Panc1 (cell line): ENCODE measurements at regions not wholly inside any gene's neighbourhood (a gene's known extent, or its start where the extent isn't known, plus 50 kb on each side); places are given as distances from the start of the nearest gene placed in this dataset.

ENCODE experiments used
- ATAC-seq: fragments of 200-7000 bp; cut with Tn5 transposase; 2 replicates; pipeline ENCODE4 v1.9.1; 2020; ENCODE audit warnings: mild to moderate bottlenecking, moderate library complexity
- BruUV-seq: library from RNA; stranded (reverse); fragments of 400-500 nt; replicated peaks from 2 replicates; lab custom pipeline; 2021; lab: Mats Ljungman, UMichigan
- CTCF ChIA-PET: fragments of 300-600 bp; sonication (Branson Sonifier 250); formaldehyde crosslinking; loops from one replicate; lab custom pipeline; 2022; ENCODE audit warnings: antibody characterized with exemption; lab: Charles Lee
- POLR2A ChIA-PET: fragments of 300-600 bp; sonication (Branson Sonifier 250); formaldehyde crosslinking; loops from one replicate; lab custom pipeline; 2022; ENCODE audit warnings: antibody characterized with exemption; lab: Charles Lee
- DNase-seq: peaks from one replicate; pipeline ENCODE4 v3.0.0-alpha.2; 2010; ENCODE audit warnings: low read depth, low spot score
- H3K27ac ChIP-seq: 2 replicates; pipeline ENCODE4 v1.5.1; 2011; ENCODE audit warnings: mild to moderate bottlenecking, low read length, inconsistent platforms
- H3K27me3 ChIP-seq: fragments of 200-500 bp; sonication (Bioruptor generic); 2 replicates; pipeline ENCODE4 v1.6.0; 2014; ENCODE audit warnings: low read length, inconsistent platforms; ENCODE audit not compliant: control insufficient read depth, insufficient read depth
- H3K36me3 ChIP-seq: fragments of 200-500 bp; sonication (Bioruptor generic); 2 replicates; pipeline ENCODE4 v1.5.1; 2014; ENCODE audit warnings: inconsistent platforms, mild to moderate bottlenecking, low read length, moderate library complexity; ENCODE audit not compliant: control insufficient read depth, insufficient read depth
- H3K4me1 ChIP-seq: 2 replicates; pipeline ENCODE4 v1.5.1; 2011; ENCODE audit warnings: inconsistent platforms, mild to moderate bottlenecking, low read length, moderate library complexity; ENCODE audit not compliant: control insufficient read depth, insufficient read depth
- H3K4me3 ChIP-seq, 2 experiments: 2 replicates each; pipeline ENCODE4 v1.5.1; 2011 to 2012; ENCODE audit warnings: low read depth in 2 of 2, low read length in 2 of 2, mild to moderate bottlenecking in 2 of 2, inconsistent platforms in 1 of 2, moderate library complexity in 1 of 2
- H3K9me3 ChIP-seq: fragments of 200-500 bp; sonication (Bioruptor generic); 2 replicates; pipeline ENCODE4 v1.5.1; 2014; ENCODE audit warnings: low read depth, mild to moderate bottlenecking, inconsistent platforms, low read length, moderate library complexity; ENCODE audit not compliant: control insufficient read depth, insufficient read depth
- POLR2AphosphoS5 ChIP-seq: IDR thresholded peaks from 2 replicates; pipeline ENCODE4 v1.6.1; 2012; ENCODE audit warnings: mild to moderate bottlenecking, low read depth, low read length, moderate library complexity
- SIN3A ChIP-seq: IDR thresholded peaks from 2 replicates; pipeline ENCODE4 v1.6.1; 2012; ENCODE audit warnings: low read depth, mild to moderate bottlenecking, low read length, moderate library complexity, borderline replicate concordance; ENCODE audit not compliant: insufficient read depth
- TCF7L2 ChIP-seq: IDR thresholded peaks from 2 replicates; pipeline ENCODE4 v1.6.1; 2011; ENCODE audit warnings: mild to moderate bottlenecking, low read depth, low read length, inconsistent platforms
- in situ Hi-C: cut with HindIII; loops from 2 replicates; pipeline ENCODE4 v1.10.0; 2016; ENCODE audit warnings: low sequenced_read_pairs, low pct_unique_long_range_greater_than_20kb
- intact Hi-C: fragments of 100-400 bp; cut with micrococcal nuclease; formaldehyde crosslinking; loops from one replicate; pipeline ENCODE4 v1.10.0; 2022; ENCODE audit not compliant: unreplicated experiment
- TF ChIP-seq, protein P1 (sequence below), 2 experiments: IDR thresholded peaks; 2 replicates each; pipeline ENCODE4 v1.6.1; 2011 to 2012; ENCODE audit warnings: low read depth in 2 of 2, control low read depth in 1 of 2, low read length in 1 of 2, mild to moderate bottlenecking in 1 of 2, moderate library complexity in 1 of 2; ENCODE audit not compliant: insufficient read depth in 1 of 2
- TF ChIP-seq, protein P2 (sequence below): fragments of 450-650 bp; IDR thresholded peaks from 2 replicates; pipeline ENCODE4 v1.5.1; 2017; ENCODE audit warnings: mild to moderate bottlenecking

DNA sequence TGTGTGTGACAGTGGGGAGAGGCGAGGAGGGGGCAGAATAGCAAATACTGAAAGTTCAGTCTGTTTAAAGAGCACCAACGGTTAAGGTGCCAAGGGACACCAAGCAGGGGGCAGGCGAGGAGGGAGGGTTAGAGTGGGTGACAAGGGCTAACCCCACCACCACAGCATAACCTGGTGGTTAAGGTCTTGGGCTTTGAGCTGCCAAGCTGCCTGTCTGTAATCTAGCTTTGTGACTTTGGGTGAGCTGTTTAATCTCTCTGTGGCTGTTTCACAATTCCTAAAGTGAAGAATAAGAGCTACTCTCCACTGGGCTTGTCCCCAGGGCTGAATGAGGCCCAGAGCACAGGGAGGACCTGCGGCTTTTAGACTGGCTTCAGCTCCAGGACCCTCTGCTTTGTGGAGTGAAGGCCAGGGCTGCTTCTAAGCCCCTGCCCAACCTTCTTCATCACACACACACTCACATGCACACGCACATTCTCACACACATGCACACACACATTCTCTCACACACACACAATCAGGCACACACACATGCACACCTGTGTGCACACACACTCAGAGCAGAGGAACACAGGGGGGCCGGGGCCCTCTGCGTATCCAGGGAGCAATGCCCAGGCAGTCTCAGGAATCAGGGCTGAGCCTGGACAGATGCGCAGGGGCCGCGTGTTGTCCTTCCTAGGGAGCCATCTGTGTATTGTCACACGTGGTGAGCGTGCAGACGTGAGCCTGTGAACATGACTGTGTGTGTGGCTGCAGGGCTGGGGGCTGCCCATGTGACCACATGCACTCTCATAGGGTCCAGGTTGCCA, 101.6 kb upstream of the TARDBP start:
- Histone ChIP-seq H3K27ac (no peak overlapping the region), H3K36me3 (no peaks in the 10 kb centered on the region), H3K4me1 (peaks cover 5% of the 10 kb centered on the region; the same call in 1 of the 2 replicates), H3K4me3 (no peak overlapping the region), H3K9me3 (no peaks in the 10 kb centered on the region), H3K27me3 (no peaks in the 10 kb centered on the region)
- no peak for DNase-seq
- intact Hi-C loops (no loop called here), in situ Hi-C loops (no loop called here)
- BruUV-seq, result no TSS peak
- ChIA-PET POLR2A (interaction anchor here (0.7 kb wide), 1 partner anchor 103 kb away, joined by 3 read pairs; no protein-coding TSS in a partner anchor), CTCF (no interaction called here)
- TF ChIP-seq POLR2AphosphoS5 (no peak), SIN3A (no peak), TCF7L2 (no peak)
- TF ChIP-seq, protein P1, sequence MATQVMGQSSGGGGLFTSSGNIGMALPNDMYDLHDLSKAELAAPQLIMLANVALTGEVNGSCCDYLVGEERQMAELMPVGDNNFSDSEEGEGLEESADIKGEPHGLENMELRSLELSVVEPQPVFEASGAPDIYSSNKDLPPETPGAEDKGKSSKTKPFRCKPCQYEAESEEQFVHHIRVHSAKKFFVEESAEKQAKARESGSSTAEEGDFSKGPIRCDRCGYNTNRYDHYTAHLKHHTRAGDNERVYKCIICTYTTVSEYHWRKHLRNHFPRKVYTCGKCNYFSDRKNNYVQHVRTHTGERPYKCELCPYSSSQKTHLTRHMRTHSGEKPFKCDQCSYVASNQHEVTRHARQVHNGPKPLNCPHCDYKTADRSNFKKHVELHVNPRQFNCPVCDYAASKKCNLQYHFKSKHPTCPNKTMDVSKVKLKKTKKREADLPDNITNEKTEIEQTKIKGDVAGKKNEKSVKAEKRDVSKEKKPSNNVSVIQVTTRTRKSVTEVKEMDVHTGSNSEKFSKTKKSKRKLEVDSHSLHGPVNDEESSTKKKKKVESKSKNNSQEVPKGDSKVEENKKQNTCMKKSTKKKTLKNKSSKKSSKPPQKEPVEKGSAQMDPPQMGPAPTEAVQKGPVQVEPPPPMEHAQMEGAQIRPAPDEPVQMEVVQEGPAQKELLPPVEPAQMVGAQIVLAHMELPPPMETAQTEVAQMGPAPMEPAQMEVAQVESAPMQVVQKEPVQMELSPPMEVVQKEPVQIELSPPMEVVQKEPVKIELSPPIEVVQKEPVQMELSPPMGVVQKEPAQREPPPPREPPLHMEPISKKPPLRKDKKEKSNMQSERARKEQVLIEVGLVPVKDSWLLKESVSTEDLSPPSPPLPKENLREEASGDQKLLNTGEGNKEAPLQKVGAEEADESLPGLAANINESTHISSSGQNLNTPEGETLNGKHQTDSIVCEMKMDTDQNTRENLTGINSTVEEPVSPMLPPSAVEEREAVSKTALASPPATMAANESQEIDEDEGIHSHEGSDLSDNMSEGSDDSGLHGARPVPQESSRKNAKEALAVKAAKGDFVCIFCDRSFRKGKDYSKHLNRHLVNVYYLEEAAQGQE (IDR thresholded peaks at IDR 0.05; ENCODE audit: insufficient read depth in 1 of 2, low read depth in 2 of 2, low read length in 1 of 2), result no peak
- TF ChIP-seq, protein P2, sequence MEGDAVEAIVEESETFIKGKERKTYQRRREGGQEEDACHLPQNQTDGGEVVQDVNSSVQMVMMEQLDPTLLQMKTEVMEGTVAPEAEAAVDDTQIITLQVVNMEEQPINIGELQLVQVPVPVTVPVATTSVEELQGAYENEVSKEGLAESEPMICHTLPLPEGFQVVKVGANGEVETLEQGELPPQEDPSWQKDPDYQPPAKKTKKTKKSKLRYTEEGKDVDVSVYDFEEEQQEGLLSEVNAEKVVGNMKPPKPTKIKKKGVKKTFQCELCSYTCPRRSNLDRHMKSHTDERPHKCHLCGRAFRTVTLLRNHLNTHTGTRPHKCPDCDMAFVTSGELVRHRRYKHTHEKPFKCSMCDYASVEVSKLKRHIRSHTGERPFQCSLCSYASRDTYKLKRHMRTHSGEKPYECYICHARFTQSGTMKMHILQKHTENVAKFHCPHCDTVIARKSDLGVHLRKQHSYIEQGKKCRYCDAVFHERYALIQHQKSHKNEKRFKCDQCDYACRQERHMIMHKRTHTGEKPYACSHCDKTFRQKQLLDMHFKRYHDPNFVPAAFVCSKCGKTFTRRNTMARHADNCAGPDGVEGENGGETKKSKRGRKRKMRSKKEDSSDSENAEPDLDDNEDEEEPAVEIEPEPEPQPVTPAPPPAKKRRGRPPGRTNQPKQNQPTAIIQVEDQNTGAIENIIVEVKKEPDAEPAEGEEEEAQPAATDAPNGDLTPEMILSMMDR, result no peak
- no peak for ATAC-seq

DNA sequence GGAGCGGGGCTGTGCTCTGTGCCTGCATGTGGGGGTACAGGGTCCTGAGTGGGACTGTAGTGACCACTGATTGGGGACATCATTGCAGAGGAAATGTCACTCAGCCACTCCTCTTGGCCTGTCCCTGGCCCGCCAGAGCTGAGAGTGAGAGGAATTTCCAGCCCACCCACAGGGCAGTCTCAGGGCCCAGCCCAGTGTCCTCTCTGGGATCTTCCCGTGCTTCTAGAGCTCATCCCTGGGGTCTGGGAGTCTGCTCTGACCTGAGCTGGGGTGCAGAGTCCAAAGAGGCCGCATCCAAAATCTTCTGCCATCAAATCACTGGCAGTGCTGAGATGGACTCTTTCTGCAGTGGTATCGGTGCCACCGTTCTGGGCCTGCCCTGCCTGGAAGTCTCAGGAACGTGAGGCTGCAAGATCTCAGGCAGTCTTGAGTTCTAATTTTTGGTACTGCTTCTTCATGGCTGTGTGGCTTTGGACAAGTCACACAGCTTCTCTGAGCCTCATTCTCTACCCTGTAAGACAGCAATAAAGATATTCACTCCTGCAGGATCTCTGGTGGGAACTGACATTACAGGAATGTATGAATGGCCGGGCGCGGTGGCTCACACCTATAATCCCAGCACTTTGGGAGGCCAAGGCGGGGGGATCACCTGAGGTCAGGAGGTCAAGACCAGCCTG, 100.8 kb upstream of the TARDBP start:
- no TSS peak for BruUV-seq
- ChIA-PET CTCF (interaction anchor here (0.6 kb wide), 1 partner anchor 31 kb away, joined by 3 read pairs; no protein-coding TSS in a partner anchor), POLR2A (no interaction called here)
- Histone ChIP-seq H3K4me3 (no peak overlapping the region), H3K27ac (no peak overlapping the region), H3K9me3 (no peaks in the 10 kb centered on the region), H3K36me3 (no peaks in the 10 kb centered on the region), H3K4me1 (peaks cover 5% of the 10 kb centered on the region; the same call in 1 of the 2 replicates), H3K27me3 (no peaks in the 10 kb centered on the region)
- intact Hi-C loops (no loop called here), in situ Hi-C loops (no loop called here)
- DNase-seq (no peak), ATAC-seq (no peak)
- TF ChIP-seq POLR2AphosphoS5, result no peak
- TF ChIP-seq, protein P2, result no peak
- TF ChIP-seq, protein P1 (IDR thresholded peaks at IDR 0.05; ENCODE audit: insufficient read depth in 1 of 2, low read depth in 2 of 2, low read length in 1 of 2), result no peak
- no peak for TF ChIP-seq TCF7L2
- no peak for TF ChIP-seq SIN3A
